ENCODE measurements at regions not wholly inside any gene's neighbourhood (a gene's known extent, or its start where the extent isn't known, plus 50 kb on each side); places are given as distances from the start of the nearest gene placed in this dataset.
"Not testable (repeated sequence)": the region's sequence is repeated elsewhere in the genome, so short reads cannot be mapped to it uniquely, and the experiment has no call there.

GRCh38 chrX:97897998-97898397, 1014.3 kb downstream of the RPA4 start:
- no peak for DNase-seq (ENCODE audit: low read depth in 1 of 2, low spot score in 1 of 2)
- TF ChIP-seq JUND (IDR thresholded peaks at IDR 0.05; ENCODE audit: low read depth) = no peak
- in situ Hi-C loops (cut with HindIII; ENCODE audit: low pct_unique_long_range_greater_than_20kb, low sequenced_read_pairs) = no loop called here

GRCh38 chrX:97898798-97899197, 1015.1 kb downstream of the RPA4 start:
- in situ Hi-C loops (cut with HindIII; ENCODE audit: low pct_unique_long_range_greater_than_20kb, low sequenced_read_pairs) = no loop called here
- no peak for DNase-seq (ENCODE audit: low read depth in 1 of 2, low spot score in 1 of 2)
- TF ChIP-seq JUND (IDR thresholded peaks at IDR 0.05; ENCODE audit: low read depth) = no peak

DNA sequence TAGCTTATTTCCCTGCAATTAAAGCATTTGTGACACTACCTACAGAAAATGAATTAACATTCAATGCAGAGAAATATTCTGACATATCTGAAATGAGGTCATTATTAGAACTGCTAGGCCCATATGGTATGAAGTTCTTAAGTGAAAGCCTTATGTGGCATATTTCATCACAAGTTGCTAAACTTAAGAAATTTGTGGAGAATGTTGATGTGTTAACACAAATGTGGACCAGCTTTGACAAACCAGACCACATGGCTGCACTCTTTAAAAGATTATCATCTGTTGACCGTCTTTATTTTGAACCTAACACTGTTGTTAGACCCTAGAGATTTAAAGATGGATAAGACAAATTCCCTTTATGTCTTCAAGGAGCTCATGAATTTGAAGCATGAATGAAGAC, 1024.1 kb downstream of the RPA4 start:
- TF ChIP-seq JUND (IDR thresholded peaks at IDR 0.05; ENCODE audit: low read depth) = no peak
- in situ Hi-C loops (cut with HindIII; ENCODE audit: low pct_unique_long_range_greater_than_20kb, low sequenced_read_pairs) = no loop called here
- no peak for DNase-seq (ENCODE audit: low read depth in 1 of 2, low spot score in 1 of 2)

- no peak for TF ChIP-seq JUND (IDR thresholded peaks at IDR 0.05; ENCODE audit: low read depth)
- in situ Hi-C loops (cut with HindIII; ENCODE audit: low pct_unique_long_range_greater_than_20kb, low sequenced_read_pairs) = no loop called here
- no peak for DNase-seq (ENCODE audit: low read depth in 1 of 2, low spot score in 1 of 2)
Observed at GRCh38 chrX:97909245-97909644, 1025.5 kb downstream of the RPA4 start.

DNA sequence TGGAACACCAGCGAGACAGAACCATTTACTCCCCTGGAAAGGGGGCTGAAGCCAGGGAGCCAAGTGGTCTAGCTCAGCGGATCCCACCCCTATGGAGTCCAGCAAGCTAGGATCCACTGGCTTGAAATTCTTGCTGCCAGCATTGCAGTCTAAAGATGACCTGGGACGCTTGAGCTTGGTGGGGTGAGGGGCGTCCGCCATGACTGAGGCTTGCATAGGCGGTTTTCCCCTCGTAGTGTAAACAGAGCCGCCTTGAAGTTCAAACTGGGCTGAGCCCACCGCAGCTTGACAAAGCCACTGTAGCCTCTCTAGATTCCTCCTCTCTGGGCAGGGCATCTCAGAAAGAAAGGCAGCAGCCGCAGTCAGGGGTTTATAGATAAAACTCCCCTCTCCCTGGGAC, 1031.7 kb downstream of the RPA4 start:
- in situ Hi-C loops (cut with HindIII; ENCODE audit: low pct_unique_long_range_greater_than_20kb, low sequenced_read_pairs); DNase-seq (ENCODE audit: low read depth in 1 of 2, low spot score in 1 of 2): not testable (repeated sequence)

- DNase-seq (ENCODE audit: low read depth in 1 of 2, low spot score in 1 of 2); in situ Hi-C loops (cut with HindIII; ENCODE audit: low pct_unique_long_range_greater_than_20kb, low sequenced_read_pairs): not testable (repeated sequence)
Observed at GRCh38 chrX:97921223-97921622, 1037.5 kb downstream of the RPA4 start.

- in situ Hi-C loops (cut with HindIII; ENCODE audit: low pct_unique_long_range_greater_than_20kb, low sequenced_read_pairs) = no loop called here
- no peak for DNase-seq (ENCODE audit: low read depth in 1 of 2, low spot score in 1 of 2)
- TF ChIP-seq JUND (IDR thresholded peaks at IDR 0.05; ENCODE audit: low read depth) = no peak
Observed at GRCh38 chrX:97931586-97931985, 1047.9 kb downstream of the RPA4 start.

GRCh38 chrX:97936296-97936695, 1052.6 kb downstream of the RPA4 start:
- in situ Hi-C loops (cut with HindIII; ENCODE audit: low pct_unique_long_range_greater_than_20kb, low sequenced_read_pairs) = no loop called here
- TF ChIP-seq JUND (IDR thresholded peaks at IDR 0.05; ENCODE audit: low read depth) = no peak
- no peak for DNase-seq (ENCODE audit: low read depth in 1 of 2, low spot score in 1 of 2)

DNA sequence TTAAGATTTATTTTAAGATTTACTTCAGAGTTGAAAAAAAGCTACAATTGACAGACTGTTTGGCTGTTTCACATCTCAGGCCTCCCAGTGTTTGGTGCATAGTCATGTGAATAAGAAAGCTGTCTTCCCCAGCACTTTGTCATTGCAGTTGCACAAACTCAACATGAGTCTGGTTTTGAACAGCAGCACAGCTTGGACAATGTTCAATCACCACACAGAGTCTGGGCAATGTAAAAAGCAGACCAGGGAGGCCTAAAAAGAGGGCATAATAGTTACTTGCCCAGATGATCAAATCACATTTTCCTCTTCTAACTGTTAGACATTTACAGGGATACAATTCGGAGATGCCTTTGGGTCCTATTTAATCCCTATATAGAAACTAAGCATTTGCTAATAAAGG, 1055.0 kb downstream of the RPA4 start:
- in situ Hi-C loops (cut with HindIII; ENCODE audit: low pct_unique_long_range_greater_than_20kb, low sequenced_read_pairs) = no loop called here
- no peak for TF ChIP-seq JUND (IDR thresholded peaks at IDR 0.05; ENCODE audit: low read depth)
- no peak for DNase-seq (ENCODE audit: low read depth in 1 of 2, low spot score in 1 of 2)

DNA sequence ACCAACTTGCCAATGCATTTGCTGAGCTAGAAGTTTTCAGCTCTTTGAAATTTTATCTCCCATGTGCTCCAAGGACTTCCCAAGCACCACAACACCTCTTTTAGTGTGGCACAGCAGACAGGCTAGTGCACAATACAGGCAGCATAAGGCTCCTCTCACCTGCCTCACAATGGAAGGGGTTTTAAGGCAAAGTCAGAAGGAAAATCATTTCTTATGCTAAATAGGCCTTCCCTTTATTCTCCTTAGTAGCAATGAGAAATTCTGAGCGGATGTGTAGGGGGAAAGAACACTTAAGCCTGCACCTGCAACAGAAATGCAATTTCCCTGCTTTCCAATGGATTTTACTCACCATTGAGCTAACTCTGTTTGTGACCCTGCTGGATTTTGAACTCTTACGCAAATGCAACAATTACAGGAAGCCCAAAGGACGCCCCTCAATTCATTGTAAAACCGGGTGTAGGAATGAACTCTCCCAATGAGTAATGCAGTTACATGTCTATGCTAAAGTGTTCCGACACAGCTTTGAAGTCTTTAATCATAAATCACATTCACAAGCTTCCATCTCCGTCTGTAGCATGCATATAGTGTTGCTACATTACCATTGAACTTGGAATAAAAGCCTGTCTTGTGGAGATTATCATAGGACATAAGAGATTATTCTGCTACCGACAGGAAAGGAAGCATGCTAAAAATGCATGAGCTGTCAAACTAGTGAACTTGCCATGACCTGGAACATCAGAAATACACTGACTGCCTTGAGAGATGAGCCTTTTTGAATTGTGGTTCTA, 1084.9 kb downstream of the RPA4 start:
- in situ Hi-C loops (cut with HindIII; ENCODE audit: low pct_unique_long_range_greater_than_20kb, low sequenced_read_pairs) = no loop called here
- TF ChIP-seq JUND (IDR thresholded peaks at IDR 0.05; ENCODE audit: low read depth) = no peak
- DNase-seq (ENCODE audit: low read depth in 1 of 2, low spot score in 1 of 2) = no peak

- no peak for TF ChIP-seq JUND (IDR thresholded peaks at IDR 0.05; ENCODE audit: low read depth)
- no peak for DNase-seq (ENCODE audit: low read depth in 1 of 2, low spot score in 1 of 2)
- in situ Hi-C loops (cut with HindIII; ENCODE audit: low pct_unique_long_range_greater_than_20kb, low sequenced_read_pairs) = no loop called here
Observed at GRCh38 chrX:97984641-97985040, 1100.9 kb downstream of the RPA4 start.

DNA sequence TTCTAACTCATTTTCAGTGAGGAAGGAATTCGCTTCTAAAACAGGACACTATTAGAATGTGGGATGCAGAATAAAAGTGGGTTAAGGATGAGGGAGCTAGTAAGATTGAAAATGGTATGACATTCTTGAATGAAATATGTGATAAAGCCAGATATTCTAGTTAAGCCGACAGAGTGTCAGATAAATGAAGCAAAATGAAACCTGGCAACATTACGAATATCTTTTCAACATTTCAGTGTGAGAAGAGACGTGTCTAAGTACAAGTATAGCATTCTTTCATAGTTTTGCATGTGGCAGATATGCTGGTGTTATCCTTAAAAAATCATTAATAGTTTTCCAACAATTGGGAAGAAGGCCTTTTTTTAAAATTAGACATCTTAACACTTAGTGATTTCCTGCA, 1101.4 kb downstream of the RPA4 start:
- in situ Hi-C loops (cut with HindIII; ENCODE audit: low pct_unique_long_range_greater_than_20kb, low sequenced_read_pairs) = no loop called here
- no peak for TF ChIP-seq JUND (IDR thresholded peaks at IDR 0.05; ENCODE audit: low read depth)
- no peak for DNase-seq (ENCODE audit: low read depth in 1 of 2, low spot score in 1 of 2)

GRCh38 chrX:97987979-97988378, 1104.3 kb downstream of the RPA4 start:
- no peak for DNase-seq (ENCODE audit: low read depth in 1 of 2, low spot score in 1 of 2)
- in situ Hi-C loops (cut with HindIII; ENCODE audit: low pct_unique_long_range_greater_than_20kb, low sequenced_read_pairs) = no loop called here
- TF ChIP-seq JUND (IDR thresholded peaks at IDR 0.05; ENCODE audit: low read depth) = no peak

- in situ Hi-C loops (cut with HindIII; ENCODE audit: low pct_unique_long_range_greater_than_20kb, low sequenced_read_pairs) = no loop called here
- TF ChIP-seq JUND (IDR thresholded peaks at IDR 0.05; ENCODE audit: low read depth) = no peak
- DNase-seq (ENCODE audit: low read depth in 1 of 2, low spot score in 1 of 2) = no peak
Observed at GRCh38 chrX:97995834-97996233, 1112.1 kb downstream of the RPA4 start.

Measured in T47D (cell line).